Jurkat, Clone E6-1 (cell line): ENCODE measurements at regions not wholly inside any gene's neighbourhood (a gene's known extent, or its start where the extent isn't known, plus 50 kb on each side); places are given as distances from the start of the nearest gene placed in this dataset.

ENCODE experiments used
- DNase-seq: peaks from one replicate; pipeline ENCODE4 v3.0.0-alpha.2; 2011; ENCODE audit warnings: low read depth, low spot score
- H3K4me3 ChIP-seq: 2 replicates; pipeline ENCODE4 v1.5.1; 2011; ENCODE audit warnings: mild to moderate bottlenecking, low read length, control low read depth, moderate library complexity

- no peak for DNase-seq
- H3K4me3 ChIP-seq = no peak overlapping the region
Observed at GRCh38 chr22:19636696-19637407, 77.5 kb upstream of the SEPTIN5 start.

GRCh38 chr22:19637408-19638281, 76.7 kb upstream of the SEPTIN5 start:
- no peak overlapping the region for H3K4me3 ChIP-seq
- DNase-seq = no peak

GRCh38 chr22:19638282-19639015, 75.9 kb upstream of the SEPTIN5 start:
- no peak for DNase-seq
- H3K4me3 ChIP-seq = no peak overlapping the region

- DNase-seq = no peak
Observed at GRCh38 chr22:19639610-19640135, 74.6 kb upstream of the SEPTIN5 start.

GRCh38 chr22:19640306-19640705, 74.0 kb upstream of the SEPTIN5 start:
- DNase-seq = no peak
- no peak overlapping the region for H3K4me3 ChIP-seq

More at GRCh38 chr22:19639610-19640135, 74.6 kb upstream of the SEPTIN5 start:
- no peak overlapping the region for H3K4me3 ChIP-seq

- no peak overlapping the region for H3K4me3 ChIP-seq
- DNase-seq = no peak
Observed at GRCh38 chr22:19641254-19641982, 72.9 kb upstream of the SEPTIN5 start.

- DNase-seq = no peak
- no peak overlapping the region for H3K4me3 ChIP-seq
Observed at GRCh38 chr22:19641983-19642451, 72.3 kb upstream of the SEPTIN5 start.

- H3K4me3 ChIP-seq = no peak overlapping the region
- DNase-seq = no peak
Observed at GRCh38 chr22:19643448-19644313, 70.6 kb upstream of the SEPTIN5 start.

GRCh38 chr22:19644314-19645223, 69.7 kb upstream of the SEPTIN5 start:
- no peak overlapping the region for H3K4me3 ChIP-seq
- DNase-seq = no peak

- no peak overlapping the region for H3K4me3 ChIP-seq
- no peak for DNase-seq
Observed at GRCh38 chr22:19645391-19645790, 68.9 kb upstream of the SEPTIN5 start.

- DNase-seq = no peak
- H3K4me3 ChIP-seq = no peak overlapping the region
Observed at GRCh38 chr22:19645905-19646304, 68.4 kb upstream of the SEPTIN5 start.

GRCh38 chr22:19646383-19646782, 67.9 kb upstream of the SEPTIN5 start:
- no peak for DNase-seq
- no peak overlapping the region for H3K4me3 ChIP-seq

- no peak for DNase-seq
- no peak overlapping the region for H3K4me3 ChIP-seq
Observed at GRCh38 chr22:19648419-19648929, 65.8 kb upstream of the SEPTIN5 start.

- no peak overlapping the region for H3K4me3 ChIP-seq
- no peak for DNase-seq
Observed at GRCh38 chr22:19652316-19652715, 62.0 kb upstream of the SEPTIN5 start.

GRCh38 chr22:19654338-19654987, 59.8 kb upstream of the SEPTIN5 start:
- no peak for DNase-seq
- no peak overlapping the region for H3K4me3 ChIP-seq

- H3K4me3 ChIP-seq = no peak overlapping the region
- no peak for DNase-seq
Observed at GRCh38 chr22:19655399-19655798, 58.9 kb upstream of the SEPTIN5 start.
